ENCODE measurements at regions not wholly inside any gene's neighbourhood (a gene's known extent, or its start where the extent isn't known, plus 50 kb on each side); places are given as distances from the start of the nearest gene placed in this dataset.

DNA sequence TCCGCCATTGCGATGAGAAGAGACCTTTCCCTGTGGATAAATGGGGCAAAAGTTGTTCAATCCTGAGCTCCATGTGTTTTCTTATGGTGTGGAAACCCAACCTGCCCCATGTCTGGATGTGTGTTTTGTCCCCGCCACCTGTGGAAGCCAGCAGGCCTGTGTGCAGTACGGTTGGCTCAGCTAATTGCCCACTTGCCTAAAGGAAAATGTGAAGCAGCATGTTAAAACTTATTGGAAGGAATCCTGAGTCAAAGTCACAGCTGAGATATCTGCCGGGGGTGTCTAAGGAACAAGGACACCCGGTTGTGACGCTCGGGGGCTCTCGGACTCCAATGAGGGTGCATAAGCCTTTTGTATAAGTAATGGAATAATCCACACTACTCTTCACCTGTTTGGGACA is 361.1 kb upstream of the IRX1 start:
- no peak for ATAC-seq
- Mint-ChIP-seq H3K4me1 (no peaks in the 10 kb centered on the region), H3K27ac (no peak overlapping the region), H3K27me3 (no peaks in the 10 kb centered on the region), H3K4me3 (no peak overlapping the region), H3K36me3 (ENCODE audit: low read depth) (no peaks in the 10 kb centered on the region)
- H3K9me3 ChIP-seq (ENCODE audit: control insufficient read depth, low read length, poor library complexity, severe bottlenecking): no peaks in the 10 kb centered on the region
- no peak for DNase-seq

DNA sequence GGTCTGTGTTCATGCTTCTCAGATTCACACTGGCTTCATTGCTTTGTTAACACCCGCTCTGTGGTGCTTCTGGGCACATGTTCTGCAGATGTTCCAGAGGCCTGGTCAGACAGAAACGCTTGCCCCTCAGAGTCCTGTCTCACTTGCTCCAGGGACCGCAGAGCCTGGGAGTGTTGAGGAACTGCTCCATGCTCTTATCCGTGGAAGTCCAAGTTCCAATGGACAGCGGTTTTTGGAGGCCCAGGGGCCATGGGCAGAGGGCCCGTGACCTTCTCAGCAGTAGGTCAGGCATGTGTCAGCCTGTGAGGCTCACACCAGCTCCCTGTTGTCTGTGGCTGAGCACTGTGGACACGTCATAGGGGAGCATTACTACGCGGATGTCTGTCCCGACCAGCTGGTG is 364.7 kb upstream of the IRX1 start:
- H3K27ac Mint-ChIP-seq: no peak overlapping the region
- DNase-seq (no peak), ATAC-seq (no peak)
- no peaks in the 10 kb centered on the region for H3K27me3 Mint-ChIP-seq
- H3K4me1 Mint-ChIP-seq: no peaks in the 10 kb centered on the region
- no peak overlapping the region for H3K4me3 Mint-ChIP-seq
- H3K9me3 ChIP-seq (ENCODE audit: control insufficient read depth, low read length, poor library complexity, severe bottlenecking): no peaks in the 10 kb centered on the region
- no peaks in the 10 kb centered on the region for H3K36me3 Mint-ChIP-seq (ENCODE audit: low read depth)

- H3K9me3 ChIP-seq (ENCODE audit: control insufficient read depth, low read length, poor library complexity, severe bottlenecking): no peaks in the 10 kb centered on the region
- ATAC-seq (no peak), DNase-seq (no peak)
- no peak overlapping the region for H3K4me3 Mint-ChIP-seq
- H3K4me1 Mint-ChIP-seq: no peaks in the 10 kb centered on the region
- no peaks in the 10 kb centered on the region for H3K36me3 Mint-ChIP-seq (ENCODE audit: low read depth)
- H3K27me3 Mint-ChIP-seq: no peaks in the 10 kb centered on the region
- H3K27ac Mint-ChIP-seq: no peak overlapping the region
Measured at GRCh38 chr5:3230254-3230653, 365.4 kb upstream of the IRX1 start.

- ATAC-seq (no peak), DNase-seq (no peak)
- H3K36me3 Mint-ChIP-seq (ENCODE audit: low read depth): no peaks in the 10 kb centered on the region
- H3K27ac Mint-ChIP-seq: no peak overlapping the region
- H3K4me1 Mint-ChIP-seq: no peaks in the 10 kb centered on the region
- H3K4me3 Mint-ChIP-seq: no peak overlapping the region
- no peaks in the 10 kb centered on the region for H3K9me3 ChIP-seq (ENCODE audit: control insufficient read depth, low read length, poor library complexity, severe bottlenecking)
- H3K27me3 Mint-ChIP-seq: no peaks in the 10 kb centered on the region
Measured at GRCh38 chr5:3226196-3226920, 369.3 kb upstream of the IRX1 start.

GRCh38 chr5:3225201-3225960 is 370.3 kb upstream of the IRX1 start:
- H3K4me3 Mint-ChIP-seq: no peak overlapping the region

DNA sequence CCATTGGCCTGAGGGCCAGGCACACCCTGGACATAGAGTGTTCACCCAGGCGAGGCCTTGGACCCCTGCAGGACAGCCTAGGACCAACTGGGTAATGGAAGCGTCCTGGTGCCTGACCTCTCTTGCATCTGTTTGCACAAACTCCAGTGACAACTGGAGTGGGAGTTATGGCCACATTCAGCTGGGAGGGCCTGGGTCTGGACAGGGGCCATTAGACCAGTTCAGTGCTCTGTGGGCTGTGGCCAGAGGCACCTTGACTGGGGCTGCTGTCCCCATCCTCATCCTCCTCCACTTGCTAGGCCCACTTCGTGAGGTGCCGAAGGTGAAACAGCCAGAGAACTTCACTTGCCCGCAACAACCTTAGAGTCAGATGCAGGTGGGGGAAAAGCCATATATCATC is 372.7 kb upstream of the IRX1 start:
- Mint-ChIP-seq H3K36me3 (ENCODE audit: low read depth) (no peaks in the 10 kb centered on the region), H3K4me3 (no peak overlapping the region), H3K27me3 (no peaks in the 10 kb centered on the region), H3K27ac (no peak overlapping the region), H3K4me1 (no peaks in the 10 kb centered on the region)
- no peak for ATAC-seq
- no peak for DNase-seq
- no peaks in the 10 kb centered on the region for H3K9me3 ChIP-seq (ENCODE audit: control insufficient read depth, low read length, poor library complexity, severe bottlenecking)

More at GRCh38 chr5:3225201-3225960, 370.3 kb upstream of the IRX1 start:
- Mint-ChIP-seq H3K36me3 (ENCODE audit: low read depth) (no peaks in the 10 kb centered on the region), H3K27ac (no peak overlapping the region), H3K4me1 (no peaks in the 10 kb centered on the region), H3K27me3 (no peaks in the 10 kb centered on the region)
- ATAC-seq (no peak), DNase-seq (no peak)
- H3K9me3 ChIP-seq (ENCODE audit: control insufficient read depth, low read length, poor library complexity, severe bottlenecking): no peaks in the 10 kb centered on the region

- no peak for ATAC-seq
- Mint-ChIP-seq H3K27ac (no peak overlapping the region), H3K36me3 (ENCODE audit: low read depth) (no peaks in the 10 kb centered on the region), H3K4me1 (no peaks in the 10 kb centered on the region), H3K27me3 (no peaks in the 10 kb centered on the region), H3K4me3 (no peak overlapping the region)
- no peaks in the 10 kb centered on the region for H3K9me3 ChIP-seq (ENCODE audit: control insufficient read depth, low read length, poor library complexity, severe bottlenecking)
- no peak for DNase-seq
Measured at GRCh38 chr5:3221432-3221831, 374.2 kb upstream of the IRX1 start.

DNA sequence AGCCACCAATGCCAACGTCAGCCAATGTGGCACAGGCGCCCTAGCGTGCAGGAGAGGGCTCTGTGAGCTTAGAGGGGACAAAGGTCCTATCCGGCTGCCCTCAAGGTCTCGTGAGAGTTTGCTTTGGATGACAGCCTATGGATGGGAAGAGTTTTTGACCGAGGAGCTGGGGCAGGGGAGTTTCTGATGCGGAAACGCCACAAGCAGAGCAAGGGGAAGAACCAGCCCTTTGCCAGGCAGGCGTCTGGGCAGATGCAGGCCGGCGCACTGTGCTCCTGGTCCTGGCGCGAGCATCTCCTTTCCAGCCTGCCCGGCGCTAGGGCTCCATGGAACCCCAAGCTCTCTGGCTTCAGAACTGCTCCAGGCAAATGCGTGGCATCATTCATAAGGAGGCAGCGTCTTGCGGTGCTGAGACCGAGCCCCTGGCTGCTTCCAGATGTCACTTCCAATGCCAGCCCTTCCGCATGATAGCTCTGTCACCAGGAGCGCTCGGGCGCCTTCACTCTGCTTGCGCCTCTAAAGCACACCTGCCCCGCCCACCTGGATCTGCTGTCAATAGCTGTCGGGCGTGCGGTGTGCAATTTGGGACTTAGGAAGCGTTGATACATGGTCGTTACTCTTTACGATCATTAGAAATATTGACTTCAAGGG is 374.9 kb upstream of the IRX1 start:
- no peaks in the 10 kb centered on the region for H3K9me3 ChIP-seq (ENCODE audit: control insufficient read depth, low read length, poor library complexity, severe bottlenecking)
- DNase-seq (no peak), ATAC-seq (no peak)
- no peaks in the 10 kb centered on the region for H3K27me3 Mint-ChIP-seq
- H3K4me3 Mint-ChIP-seq: no peak overlapping the region
- H3K27ac Mint-ChIP-seq: no peak overlapping the region
- no peaks in the 10 kb centered on the region for H3K36me3 Mint-ChIP-seq (ENCODE audit: low read depth)
- H3K4me1 Mint-ChIP-seq: no peaks in the 10 kb centered on the region

- no peaks in the 10 kb centered on the region for H3K9me3 ChIP-seq (ENCODE audit: control insufficient read depth, low read length, poor library complexity, severe bottlenecking)
- no peak for DNase-seq
- ATAC-seq: no peak
- H3K27ac Mint-ChIP-seq: no peak overlapping the region
- no peaks in the 10 kb centered on the region for H3K27me3 Mint-ChIP-seq
- no peaks in the 10 kb centered on the region for H3K4me1 Mint-ChIP-seq
- H3K36me3 Mint-ChIP-seq (ENCODE audit: low read depth): no peaks in the 10 kb centered on the region
- no peak overlapping the region for H3K4me3 Mint-ChIP-seq
Measured at GRCh38 chr5:3220201-3220600, 375.4 kb upstream of the IRX1 start.

DNA sequence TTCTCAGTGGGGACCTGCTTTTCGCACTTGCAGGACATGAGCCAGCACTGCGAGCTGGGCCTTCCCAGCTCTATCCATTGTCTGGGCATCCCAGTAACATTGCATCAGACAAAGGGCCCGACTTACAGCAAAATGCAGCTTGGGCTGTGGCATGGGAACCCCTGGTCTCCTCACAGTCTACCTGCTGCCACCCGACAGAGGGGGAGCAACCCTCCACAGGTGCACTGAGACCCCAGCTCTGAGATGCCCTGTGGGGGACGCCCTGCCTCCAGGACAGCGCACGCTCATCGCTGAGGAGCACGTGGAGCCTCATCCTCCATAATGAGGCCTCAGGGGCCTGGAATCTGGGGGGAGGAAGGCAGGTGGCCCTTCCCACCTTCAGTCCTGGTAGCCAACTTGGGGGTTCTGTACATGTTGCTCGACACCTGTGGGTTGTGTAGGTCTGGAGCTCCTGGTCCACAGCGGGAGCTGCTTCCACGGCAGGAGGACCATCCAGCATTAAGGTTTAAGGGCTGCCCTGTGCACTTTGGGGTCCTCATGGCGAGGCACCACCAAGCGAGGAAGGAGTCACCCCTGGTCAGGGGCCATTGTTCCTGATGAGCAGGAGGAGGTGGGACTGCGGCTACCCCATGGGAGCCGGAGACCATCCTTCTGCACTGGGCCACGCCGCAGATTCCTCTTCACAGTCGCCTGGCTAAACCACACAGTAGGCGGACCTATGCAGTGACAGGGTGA is 376.5 kb upstream of the IRX1 start:
- Mint-ChIP-seq H3K4me1 (no peaks in the 10 kb centered on the region), H3K4me3 (no peak overlapping the region), H3K36me3 (ENCODE audit: low read depth) (no peaks in the 10 kb centered on the region), H3K27ac (no peak overlapping the region), H3K27me3 (no peaks in the 10 kb centered on the region)
- no peak for ATAC-seq
- no peak for DNase-seq
- H3K9me3 ChIP-seq (ENCODE audit: control insufficient read depth, low read length, poor library complexity, severe bottlenecking): no peaks in the 10 kb centered on the region

DNA sequence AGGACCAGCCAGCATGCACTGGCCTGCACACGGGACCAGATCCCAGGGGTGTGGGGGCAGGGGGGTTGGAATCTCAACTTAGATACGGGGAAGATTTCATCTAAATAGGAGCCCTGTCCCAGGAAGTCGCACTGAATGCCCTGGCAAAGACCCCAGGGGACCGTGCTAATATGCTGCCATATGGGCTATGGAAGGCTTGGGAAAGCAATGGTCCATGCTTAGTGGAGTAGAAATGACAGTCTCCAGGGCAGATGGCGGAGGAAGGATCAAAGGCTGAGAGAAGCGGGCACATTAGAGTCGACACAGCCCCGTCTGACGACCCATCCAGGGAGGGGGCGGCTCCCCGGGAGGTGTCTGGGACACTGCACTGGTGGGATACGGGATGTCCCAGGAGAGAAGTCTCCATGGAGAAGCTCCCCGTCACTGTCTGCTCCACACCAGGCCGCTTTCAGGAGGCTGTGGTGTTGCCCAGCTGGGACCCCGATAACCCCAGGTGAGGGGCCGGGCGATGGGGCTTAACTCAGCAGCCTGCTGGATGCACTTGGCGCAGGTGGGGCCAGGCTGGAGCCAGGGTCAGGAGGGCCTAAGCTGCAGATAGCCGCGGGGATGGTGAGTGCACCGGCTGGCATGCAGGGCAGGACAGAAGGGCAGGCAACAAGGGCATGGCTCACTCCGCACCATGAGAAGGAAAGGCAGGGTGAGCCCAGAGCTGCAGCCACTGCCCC is 377.7 kb upstream of the IRX1 start:
- H3K9me3 ChIP-seq (ENCODE audit: control insufficient read depth, low read length, poor library complexity, severe bottlenecking): no peaks in the 10 kb centered on the region
- Mint-ChIP-seq H3K4me3 (no peak overlapping the region), H3K4me1 (no peaks in the 10 kb centered on the region), H3K27me3 (no peaks in the 10 kb centered on the region), H3K27ac (no peak overlapping the region), H3K36me3 (ENCODE audit: low read depth) (no peaks in the 10 kb centered on the region)
- DNase-seq: no peak
- no peak for ATAC-seq

- H3K9me3 ChIP-seq (ENCODE audit: control insufficient read depth, low read length, poor library complexity, severe bottlenecking): no peaks in the 10 kb centered on the region
- Mint-ChIP-seq H3K27ac (no peak overlapping the region), H3K4me3 (no peak overlapping the region), H3K27me3 (no peaks in the 10 kb centered on the region), H3K4me1 (no peaks in the 10 kb centered on the region), H3K36me3 (ENCODE audit: low read depth) (no peaks in the 10 kb centered on the region)
- no peak for DNase-seq
- ATAC-seq: no peak
Measured at GRCh38 chr5:3217114-3217513, 378.5 kb upstream of the IRX1 start.

DNA sequence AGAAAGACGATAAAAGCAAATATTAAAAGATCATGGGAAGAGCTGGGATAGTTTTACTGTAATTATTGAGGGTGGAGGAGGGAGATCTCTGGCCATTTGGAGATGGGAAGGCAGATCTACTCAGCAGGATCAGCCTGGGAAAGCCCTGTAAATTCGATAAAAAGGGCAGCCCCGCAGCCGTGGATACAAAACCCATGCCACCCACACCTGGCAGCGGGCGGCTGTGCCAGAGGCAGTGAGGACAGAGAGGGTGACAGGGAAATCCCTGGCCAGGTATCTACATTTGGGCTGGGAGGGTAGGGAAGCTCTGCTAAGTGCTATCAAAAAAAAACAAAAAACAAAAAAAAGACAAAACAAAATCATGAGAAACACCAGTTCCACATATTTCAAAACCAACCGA is 379.2 kb upstream of the IRX1 start:
- H3K27me3 Mint-ChIP-seq: no peaks in the 10 kb centered on the region
- no peaks in the 10 kb centered on the region for H3K4me1 Mint-ChIP-seq
- H3K9me3 ChIP-seq (ENCODE audit: control insufficient read depth, low read length, poor library complexity, severe bottlenecking): no peaks in the 10 kb centered on the region
- H3K27ac Mint-ChIP-seq: no peak overlapping the region
- no peaks in the 10 kb centered on the region for H3K36me3 Mint-ChIP-seq (ENCODE audit: low read depth)
- H3K4me3 Mint-ChIP-seq: no peak overlapping the region
- ATAC-seq (no peak), DNase-seq (no peak)
